Mesenchymal stem cell (in vitro differentiated cells and primary cell): ENCODE measurements at regions not wholly inside any gene's neighbourhood (a gene's known extent, or its start where the extent isn't known, plus 50 kb on each side); places are given as distances from the start of the nearest gene placed in this dataset.
A peak's percentile ranks its signal among the peaks of the same experiment; 100 is the strongest.

Experiments
- DNase-seq: peaks from one replicate; pipeline ENCODE4 v3.0.0-alpha.2; 2013
- H2AFZ ChIP-seq: one replicate; pipeline ENCODE4 v1.6.1; 2013; ENCODE audit warnings: low read depth, mild to moderate bottlenecking, control low read depth, inconsistent platforms, low read length, moderate library complexity
- H2AK5ac ChIP-seq: 2 replicates; pipeline ENCODE4 v1.6.1; 2013; ENCODE audit warnings: low read length, moderate library complexity, mild to moderate bottlenecking, inconsistent platforms; ENCODE audit not compliant: severe bottlenecking
- H2BK120ac ChIP-seq: one replicate; pipeline ENCODE4 v1.6.1; 2013; ENCODE audit warnings: low read depth, mild to moderate bottlenecking, inconsistent platforms, low read length, moderate library complexity
- H2BK12ac ChIP-seq, 2 experiments: one replicate each; pipeline ENCODE4 v1.6.1; 2013; ENCODE audit warnings: inconsistent platforms in 2 of 2, low read length in 2 of 2, mild to moderate bottlenecking in 2 of 2, moderate library complexity in 2 of 2, control low read depth in 1 of 2
- H2BK15ac ChIP-seq: one replicate; pipeline ENCODE4 v1.6.1; 2013; ENCODE audit warnings: mild to moderate bottlenecking, low read depth, inconsistent platforms; ENCODE audit not compliant: poor library complexity, severe bottlenecking
- H2BK5ac ChIP-seq: 2 replicates; pipeline ENCODE4 v1.6.1; 2013; ENCODE audit warnings: low read depth, mild to moderate bottlenecking, low read length, control low read depth, inconsistent platforms; ENCODE audit not compliant: poor library complexity, severe bottlenecking
- H3K14ac ChIP-seq, 2 experiments: one replicate each; pipeline ENCODE4 v1.6.1; 2013; ENCODE audit warnings: inconsistent platforms in 2 of 2, low read length in 2 of 2, control low read depth in 1 of 2, mild to moderate bottlenecking in 1 of 2, moderate library complexity in 1 of 2
- H3K18ac ChIP-seq, 2 experiments: one replicate each; pipeline ENCODE4 v1.6.1; 2013; ENCODE audit warnings: inconsistent platforms in 2 of 2, low read length in 2 of 2, control low read depth in 1 of 2, low read depth in 1 of 2, mild to moderate bottlenecking in 1 of 2
- H3K23ac ChIP-seq, 2 experiments: one replicate each; pipeline ENCODE4 v1.6.1; 2013; ENCODE audit warnings: inconsistent platforms in 2 of 2, low read length in 2 of 2, mild to moderate bottlenecking in 2 of 2, moderate library complexity in 2 of 2, control low read depth in 1 of 2
- H3K27ac ChIP-seq: 2 replicates; pipeline ENCODE4 v1.5.1; 2013; ENCODE audit warnings: mild to moderate bottlenecking, moderate library complexity, low read length, control low read depth, inconsistent platforms; ENCODE audit not compliant: poor library complexity, severe bottlenecking
- H3K27me3 ChIP-seq, 2 experiments: 2 replicates each; pipeline versions ENCODE4 v1.6.1 to v1.7.0; 2013; ENCODE audit warnings: low read length in 2 of 2, mild to moderate bottlenecking in 2 of 2, moderate library complexity in 2 of 2, control low read depth in 1 of 2, inconsistent platforms in 1 of 2; ENCODE audit not compliant: control insufficient read depth in 1 of 2, insufficient read depth in 1 of 2
- H3K36me3 ChIP-seq, 2 experiments: 2 replicates each; pipeline versions ENCODE4 v1.6.1 to v1.7.0; 2013; ENCODE audit warnings: low read length in 2 of 2, control low read depth in 1 of 2, inconsistent platforms in 1 of 2, low read depth in 1 of 2, mild to moderate bottlenecking in 1 of 2; ENCODE audit not compliant: insufficient read depth in 2 of 2, control insufficient read depth in 1 of 2
- H3K4ac ChIP-seq, 2 experiments: one replicate each; pipeline ENCODE4 v1.6.1; 2013; ENCODE audit warnings: inconsistent platforms in 2 of 2, low read length in 2 of 2, mild to moderate bottlenecking in 2 of 2, moderate library complexity in 2 of 2, control low read depth in 1 of 2, low read depth in 1 of 2
- H3K4me1 ChIP-seq: 2 replicates; pipeline ENCODE4 v1.6.1; 2013; ENCODE audit warnings: low read depth, low read length, control low read depth; ENCODE audit not compliant: control insufficient read depth, insufficient read depth
- H3K4me2 ChIP-seq: 2 replicates; pipeline ENCODE4 v1.6.1; 2013; ENCODE audit warnings: low read length, mild to moderate bottlenecking, inconsistent platforms; ENCODE audit not compliant: poor library complexity, severe bottlenecking
- H3K4me3 ChIP-seq, 2 experiments: 2 replicates each; pipeline versions ENCODE4 v1.5.1 to v1.7.0; 2013; ENCODE audit warnings: low read length in 2 of 2, mild to moderate bottlenecking in 2 of 2, control low read depth in 1 of 2, low read depth in 1 of 2; ENCODE audit not compliant: insufficient read depth in 1 of 2
- H3K79me1 ChIP-seq: replicated peaks from 2 replicates; pipeline ENCODE4 v1.6.1; 2013; ENCODE audit warnings: mild to moderate bottlenecking, control low read depth, low read length, inconsistent platforms; ENCODE audit not compliant: poor library complexity, severe bottlenecking
- H3K9ac ChIP-seq: 2 replicates; pipeline ENCODE4 v1.7.0; 2013; ENCODE audit warnings: mild to moderate bottlenecking, low read length, moderate library complexity
- H3K9me3 ChIP-seq: 2 replicates; pipeline ENCODE4 v1.7.0; 2013; ENCODE audit warnings: mild to moderate bottlenecking, low read length; ENCODE audit not compliant: control insufficient read depth
- H4K8ac ChIP-seq: one replicate; pipeline ENCODE4 v1.6.1; 2013; ENCODE audit warnings: inconsistent platforms, mild to moderate bottlenecking, low read length, moderate library complexity
- H4K91ac ChIP-seq: one replicate; pipeline ENCODE4 v1.6.1; 2013; ENCODE audit warnings: mild to moderate bottlenecking, low read length, inconsistent platforms
- WGBS: methylation state at CpG from one replicate; pipeline ENCODE4 v1.1.7; 2013; ENCODE audit warnings: mixed read lengths; 5-methylcytosine and 5-hydroxymethylcytosine counted together

DNA sequence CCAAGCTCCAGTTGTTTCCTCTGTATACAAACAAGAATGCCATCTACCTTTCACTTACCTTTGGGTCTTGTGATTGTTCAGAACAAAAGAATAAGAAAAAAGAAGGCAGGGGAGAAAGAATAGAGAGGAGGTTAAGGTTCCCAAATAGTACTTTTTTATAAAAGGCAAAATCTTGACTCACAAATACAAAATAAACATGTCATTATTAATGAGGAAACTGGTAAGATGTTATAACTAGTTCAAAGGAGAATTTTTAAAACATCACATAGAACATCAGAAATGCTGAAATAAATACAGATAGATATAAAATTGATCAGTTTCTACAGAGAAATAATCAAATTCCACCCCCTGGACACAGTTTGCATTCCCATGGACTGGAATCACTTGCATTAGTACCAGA is 446.7 kb upstream of the CCDC196 start:
- Histone ChIP-seq H2AK5ac (no peak overlapping the region), H3K27ac (no peak overlapping the region), H2BK5ac (no peak overlapping the region), H3K36me3 (no peaks in the 10 kb centered on the region), H3K18ac (no peak overlapping the region), H2BK12ac (no peak overlapping the region), H4K8ac (no peak overlapping the region), H3K4me1 (no peaks in the 10 kb centered on the region), H3K23ac (no peak overlapping the region), H3K9me3 (no peaks in the 10 kb centered on the region), H3K4me3 (no peak overlapping the region), H2BK15ac (no peak overlapping the region), H3K27me3 (no peaks in the 10 kb centered on the region), H3K4me2 (no peak overlapping the region), H3K79me1 (no peaks in the 10 kb centered on the region), H2BK120ac (no peak overlapping the region), H4K91ac (no peak overlapping the region), H3K9ac (no peak overlapping the region), H2AFZ (no peak overlapping the region), H3K4ac (no peak overlapping the region), H3K14ac (no peak overlapping the region)
- DNase-seq, result no peak

DNA sequence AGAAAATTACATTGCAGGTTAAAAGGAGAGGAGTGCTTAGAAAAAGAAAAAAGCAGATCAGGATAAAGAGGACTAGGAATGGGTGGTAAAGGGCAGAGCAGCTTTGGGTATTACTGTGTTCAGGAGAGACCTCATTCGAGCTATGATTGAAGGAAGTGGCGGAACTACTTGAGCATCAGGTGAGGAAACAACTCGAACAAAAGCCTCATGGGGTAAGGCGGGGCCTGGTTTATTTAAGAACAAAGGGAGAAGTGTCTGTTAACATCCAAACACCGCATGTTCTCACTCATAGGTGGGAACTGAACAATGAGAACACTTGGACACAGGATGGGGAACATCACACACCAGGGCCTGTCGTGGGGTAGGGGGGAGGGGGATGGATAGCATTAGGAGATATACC is 444.6 kb upstream of the CCDC196 start:
- Histone ChIP-seq H3K9ac (no peak overlapping the region), H3K79me1 (no peaks in the 10 kb centered on the region), H2AFZ (no peak overlapping the region), H3K9me3 (no peaks in the 10 kb centered on the region), H3K14ac (no peak overlapping the region), H2BK120ac (no peak overlapping the region), H3K27me3 (no peaks in the 10 kb centered on the region), H3K23ac (no peak overlapping the region), H2BK5ac (no peak overlapping the region), H3K18ac (no peak overlapping the region), H4K91ac (no peak overlapping the region), H3K36me3 (no peaks in the 10 kb centered on the region), H4K8ac (no peak overlapping the region), H3K27ac (no peak overlapping the region), H3K4me1 (no peaks in the 10 kb centered on the region), H3K4me2 (no peak overlapping the region), H2AK5ac (no peak overlapping the region), H3K4me3 (no peak overlapping the region), H3K4ac (no peak overlapping the region), H2BK15ac (no peak overlapping the region), H2BK12ac (no peak overlapping the region)
- WGBS, result 89% methylated on average over 5 of the region's 6 CpGs
- DNase-seq, result no peak

DNA sequence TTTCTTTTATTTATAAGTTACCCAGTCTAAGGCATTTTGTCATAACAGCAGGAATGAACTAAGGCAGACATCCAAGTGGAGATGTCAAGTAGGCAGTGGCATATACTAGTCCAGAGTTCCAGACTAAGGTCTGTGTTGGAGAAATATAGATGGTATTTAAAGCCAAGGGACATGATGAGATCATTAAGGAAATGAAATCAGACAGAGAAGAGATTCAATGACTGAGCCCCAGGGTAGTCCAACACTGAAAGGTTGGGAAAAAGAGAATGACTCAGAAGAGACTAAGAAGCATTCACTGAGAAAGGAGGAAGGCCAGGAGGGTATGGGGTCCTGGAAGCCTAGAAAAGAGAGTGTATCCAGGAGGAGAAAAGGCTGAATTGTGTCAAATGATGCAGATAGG is 442.2 kb upstream of the CCDC196 start:
- Histone ChIP-seq H3K27ac (no peak overlapping the region), H3K9me3 (no peaks in the 10 kb centered on the region), H3K9ac (no peak overlapping the region), H2BK12ac (no peak overlapping the region), H3K27me3 (no peaks in the 10 kb centered on the region), H2BK120ac (no peak overlapping the region), H3K79me1 (no peaks in the 10 kb centered on the region), H2BK5ac (no peak overlapping the region), H2BK15ac (no peak overlapping the region), H3K4me3 (no peak overlapping the region), H3K4me1 (no peaks in the 10 kb centered on the region), H2AFZ (no peak overlapping the region), H3K4ac (no peak overlapping the region), H4K8ac (no peak overlapping the region), H3K23ac (no peak overlapping the region), H3K14ac (no peak overlapping the region), H3K36me3 (no peaks in the 10 kb centered on the region), H3K4me2 (no peak overlapping the region), H2AK5ac (no peak overlapping the region), H4K91ac (no peak overlapping the region), H3K18ac (no peak overlapping the region)
- peak; percentile 48 for DNase-seq

DNA sequence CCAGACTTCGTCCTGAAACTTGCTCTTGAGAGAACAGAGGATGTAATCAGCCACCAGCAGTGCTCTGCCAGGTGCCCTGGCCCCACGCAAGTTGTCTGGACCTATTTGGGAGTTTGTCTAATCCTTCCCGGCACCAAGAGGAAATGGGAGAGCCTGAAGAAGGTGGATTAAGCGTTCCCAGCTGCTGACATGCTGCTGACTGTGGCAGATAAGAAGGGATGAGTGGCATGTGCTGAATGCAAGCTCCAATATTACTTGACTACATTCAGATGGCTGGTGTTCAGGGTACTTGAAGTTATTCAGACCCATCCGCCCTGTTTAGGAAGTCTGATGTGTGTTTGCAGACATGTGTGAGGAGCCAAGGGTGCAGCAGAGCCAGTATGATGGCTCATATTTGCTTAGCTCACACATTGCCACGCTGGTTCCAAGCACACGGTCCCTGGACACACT is 440.6 kb upstream of the CCDC196 start:
- Histone ChIP-seq H3K4me1 (no peaks in the 10 kb centered on the region), H4K8ac (peak overlapping the region; percentile 27), H2BK120ac (peak overlapping the region; percentile 52), H2BK12ac (no peak overlapping the region), H3K9me3 (no peaks in the 10 kb centered on the region), H2AK5ac (no peak overlapping the region), H3K4me3 (peak overlapping the region in 1 of 2 experiments; percentile 27), H3K27me3 (peaks cover 0 to 3% of the 10 kb centered on the region in 2 experiments), H3K4me2 (no peak overlapping the region), H3K27ac (no peak overlapping the region), H3K9ac (no peak overlapping the region), H3K23ac (no peak overlapping the region), H2AFZ (no peak overlapping the region), H3K4ac (no peak overlapping the region), H3K18ac (peak overlapping the region in 1 of 2 experiments; percentile 23), H4K91ac (no peak overlapping the region), H2BK15ac (no peak overlapping the region), H3K79me1 (no peaks in the 10 kb centered on the region), H2BK5ac (no peak overlapping the region), H3K14ac (no peak overlapping the region), H3K36me3 (no peaks in the 10 kb centered on the region)
- DNase-seq, result peak; percentile 24
- 23% methylated on average over 7 of the region's 7 CpGs for WGBS
